ENCODE measurements at regions not wholly inside any gene's neighbourhood (a gene's known extent, or its start where the extent isn't known, plus 50 kb on each side); places are given as distances from the start of the nearest gene placed in this dataset.

DNA sequence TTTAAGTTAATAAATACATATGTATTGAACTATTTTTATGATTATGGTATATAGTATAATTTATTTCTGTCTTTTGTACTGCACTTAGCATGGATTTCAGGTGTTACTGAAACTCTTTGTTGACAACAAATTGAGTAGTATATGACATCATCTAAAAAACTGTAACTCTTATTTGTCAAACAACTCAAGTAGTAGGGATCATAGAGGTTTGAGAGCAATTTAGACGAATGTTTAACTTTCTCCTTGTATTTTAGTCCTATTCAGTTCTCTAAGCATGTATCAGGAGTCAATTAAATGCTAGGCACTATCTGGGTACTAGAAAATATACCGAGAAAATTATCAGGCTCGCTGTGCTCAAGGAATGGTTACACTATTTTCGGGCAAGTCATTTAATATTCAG lies 595.2 kb downstream of the METTL15 start:
- no peak for TF ChIP-seq TCF4 (CRISPR knock-in tag; IDR thresholded peaks at IDR 0.05; ENCODE audit: borderline replicate concordance)
- TF ChIP-seq, protein P1, sequence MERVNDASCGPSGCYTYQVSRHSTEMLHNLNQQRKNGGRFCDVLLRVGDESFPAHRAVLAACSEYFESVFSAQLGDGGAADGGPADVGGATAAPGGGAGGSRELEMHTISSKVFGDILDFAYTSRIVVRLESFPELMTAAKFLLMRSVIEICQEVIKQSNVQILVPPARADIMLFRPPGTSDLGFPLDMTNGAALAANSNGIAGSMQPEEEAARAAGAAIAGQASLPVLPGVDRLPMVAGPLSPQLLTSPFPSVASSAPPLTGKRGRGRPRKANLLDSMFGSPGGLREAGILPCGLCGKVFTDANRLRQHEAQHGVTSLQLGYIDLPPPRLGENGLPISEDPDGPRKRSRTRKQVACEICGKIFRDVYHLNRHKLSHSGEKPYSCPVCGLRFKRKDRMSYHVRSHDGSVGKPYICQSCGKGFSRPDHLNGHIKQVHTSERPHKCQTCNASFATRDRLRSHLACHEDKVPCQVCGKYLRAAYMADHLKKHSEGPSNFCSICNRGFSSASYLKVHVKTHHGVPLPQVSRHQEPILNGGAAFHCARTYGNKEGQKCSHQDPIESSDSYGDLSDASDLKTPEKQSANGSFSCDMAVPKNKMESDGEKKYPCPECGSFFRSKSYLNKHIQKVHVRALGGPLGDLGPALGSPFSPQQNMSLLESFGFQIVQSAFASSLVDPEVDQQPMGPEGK (CRISPR knock-in tag; IDR thresholded peaks at IDR 0.05; ENCODE audit: borderline replicate concordance): no peak
- TF ChIP-seq, protein P2, sequence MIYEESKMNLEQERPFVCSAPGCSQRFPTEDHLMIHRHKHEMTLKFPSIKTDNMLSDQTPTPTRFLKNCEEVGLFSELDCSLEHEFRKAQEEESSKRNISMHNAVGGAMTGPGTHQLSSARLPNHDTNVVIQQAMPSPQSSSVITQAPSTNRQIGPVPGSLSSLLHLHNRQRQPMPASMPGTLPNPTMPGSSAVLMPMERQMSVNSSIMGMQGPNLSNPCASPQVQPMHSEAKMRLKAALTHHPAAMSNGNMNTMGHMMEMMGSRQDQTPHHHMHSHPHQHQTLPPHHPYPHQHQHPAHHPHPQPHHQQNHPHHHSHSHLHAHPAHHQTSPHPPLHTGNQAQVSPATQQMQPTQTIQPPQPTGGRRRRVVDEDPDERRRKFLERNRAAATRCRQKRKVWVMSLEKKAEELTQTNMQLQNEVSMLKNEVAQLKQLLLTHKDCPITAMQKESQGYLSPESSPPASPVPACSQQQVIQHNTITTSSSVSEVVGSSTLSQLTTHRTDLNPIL (CRISPR knock-in tag; IDR thresholded peaks at IDR 0.05; ENCODE audit: low read depth): no peak
- no peak for TF ChIP-seq SNAI2 (CRISPR knock-in tag; IDR thresholded peaks at IDR 0.05)
- no peak for TF ChIP-seq ZC3H10 (CRISPR knock-in tag; IDR thresholded peaks at IDR 0.05)
- no peak for TF ChIP-seq OSR1 (CRISPR knock-in tag; IDR thresholded peaks at IDR 0.05)
- no peak for TF ChIP-seq ZFP30 (CRISPR knock-in tag; IDR thresholded peaks at IDR 0.05)
- no peak for TF ChIP-seq RARB (CRISPR knock-in tag; IDR thresholded peaks at IDR 0.05)
- TF ChIP-seq POU6F1 (CRISPR knock-in tag; IDR thresholded peaks at IDR 0.05; ENCODE audit: borderline replicate concordance, low read depth): no peak
- TF ChIP-seq CSRNP3 (CRISPR knock-in tag; IDR thresholded peaks at IDR 0.05): no peak
- no peak for TF ChIP-seq BACH2 (CRISPR knock-in tag; IDR thresholded peaks at IDR 0.05; ENCODE audit: borderline replicate concordance)
- TF ChIP-seq ARNTL (CRISPR knock-in tag; IDR thresholded peaks at IDR 0.05; ENCODE audit: borderline replicate concordance, low read depth): no peak
- TF ChIP-seq, protein P3, sequence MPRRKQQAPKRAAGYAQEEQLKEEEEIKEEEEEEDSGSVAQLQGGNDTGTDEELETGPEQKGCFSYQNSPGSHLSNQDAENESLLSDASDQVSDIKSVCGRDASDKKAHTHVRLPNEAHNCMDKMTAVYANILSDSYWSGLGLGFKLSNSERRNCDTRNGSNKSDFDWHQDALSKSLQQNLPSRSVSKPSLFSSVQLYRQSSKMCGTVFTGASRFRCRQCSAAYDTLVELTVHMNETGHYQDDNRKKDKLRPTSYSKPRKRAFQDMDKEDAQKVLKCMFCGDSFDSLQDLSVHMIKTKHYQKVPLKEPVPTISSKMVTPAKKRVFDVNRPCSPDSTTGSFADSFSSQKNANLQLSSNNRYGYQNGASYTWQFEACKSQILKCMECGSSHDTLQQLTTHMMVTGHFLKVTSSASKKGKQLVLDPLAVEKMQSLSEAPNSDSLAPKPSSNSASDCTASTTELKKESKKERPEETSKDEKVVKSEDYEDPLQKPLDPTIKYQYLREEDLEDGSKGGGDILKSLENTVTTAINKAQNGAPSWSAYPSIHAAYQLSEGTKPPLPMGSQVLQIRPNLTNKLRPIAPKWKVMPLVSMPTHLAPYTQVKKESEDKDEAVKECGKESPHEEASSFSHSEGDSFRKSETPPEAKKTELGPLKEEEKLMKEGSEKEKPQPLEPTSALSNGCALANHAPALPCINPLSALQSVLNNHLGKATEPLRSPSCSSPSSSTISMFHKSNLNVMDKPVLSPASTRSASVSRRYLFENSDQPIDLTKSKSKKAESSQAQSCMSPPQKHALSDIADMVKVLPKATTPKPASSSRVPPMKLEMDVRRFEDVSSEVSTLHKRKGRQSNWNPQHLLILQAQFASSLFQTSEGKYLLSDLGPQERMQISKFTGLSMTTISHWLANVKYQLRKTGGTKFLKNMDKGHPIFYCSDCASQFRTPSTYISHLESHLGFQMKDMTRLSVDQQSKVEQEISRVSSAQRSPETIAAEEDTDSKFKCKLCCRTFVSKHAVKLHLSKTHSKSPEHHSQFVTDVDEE (CRISPR knock-in tag; IDR thresholded peaks at IDR 0.05): no peak
- TF ChIP-seq ISL1 (CRISPR knock-in tag; IDR thresholded peaks at IDR 0.05): no peak
